ENCODE measurements at regions not wholly inside any gene's neighbourhood (a gene's known extent, or its start where the extent isn't known, plus 50 kb on each side); places are given as distances from the start of the nearest gene placed in this dataset.

GRCh38 chr5:51027271-51027670 lies 356.0 kb upstream of the ISL1 start:
- no peak for TF ChIP-seq CTCF (IDR thresholded peaks at IDR 0.05 in 4 of 5, conservative IDR thresholded peaks at IDR 0.05 in 1 of 5)
- no peak for TF ChIP-seq POLR2A (IDR thresholded peaks at IDR 0.05)

Data from gastrocnemius medialis (tissue), 4 donors.